ENCODE measurements at regions not wholly inside any gene's neighbourhood (a gene's known extent, or its start where the extent isn't known, plus 50 kb on each side); places are given as distances from the start of the nearest gene placed in this dataset.

DNA sequence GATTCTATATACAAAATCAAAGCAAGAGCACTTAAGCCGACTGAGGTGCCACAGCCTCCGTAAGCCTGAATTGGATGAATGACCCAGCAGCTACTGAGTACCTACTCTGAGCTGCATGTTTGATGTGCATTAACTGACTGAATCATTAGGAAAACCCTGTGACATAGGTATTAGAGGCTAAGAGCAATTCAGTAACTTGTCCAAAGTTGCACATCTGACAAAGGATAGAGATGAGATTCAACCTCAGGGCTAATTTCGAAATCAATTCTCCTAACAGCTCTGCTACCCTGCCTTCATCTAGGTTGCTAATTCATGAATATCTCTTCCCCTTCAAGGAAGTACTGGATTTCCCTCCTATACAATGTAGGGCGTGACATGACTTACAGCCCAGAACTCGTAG is 89.1 kb upstream of the GLIS3 start:
- TF ChIP-seq, protein P1, sequence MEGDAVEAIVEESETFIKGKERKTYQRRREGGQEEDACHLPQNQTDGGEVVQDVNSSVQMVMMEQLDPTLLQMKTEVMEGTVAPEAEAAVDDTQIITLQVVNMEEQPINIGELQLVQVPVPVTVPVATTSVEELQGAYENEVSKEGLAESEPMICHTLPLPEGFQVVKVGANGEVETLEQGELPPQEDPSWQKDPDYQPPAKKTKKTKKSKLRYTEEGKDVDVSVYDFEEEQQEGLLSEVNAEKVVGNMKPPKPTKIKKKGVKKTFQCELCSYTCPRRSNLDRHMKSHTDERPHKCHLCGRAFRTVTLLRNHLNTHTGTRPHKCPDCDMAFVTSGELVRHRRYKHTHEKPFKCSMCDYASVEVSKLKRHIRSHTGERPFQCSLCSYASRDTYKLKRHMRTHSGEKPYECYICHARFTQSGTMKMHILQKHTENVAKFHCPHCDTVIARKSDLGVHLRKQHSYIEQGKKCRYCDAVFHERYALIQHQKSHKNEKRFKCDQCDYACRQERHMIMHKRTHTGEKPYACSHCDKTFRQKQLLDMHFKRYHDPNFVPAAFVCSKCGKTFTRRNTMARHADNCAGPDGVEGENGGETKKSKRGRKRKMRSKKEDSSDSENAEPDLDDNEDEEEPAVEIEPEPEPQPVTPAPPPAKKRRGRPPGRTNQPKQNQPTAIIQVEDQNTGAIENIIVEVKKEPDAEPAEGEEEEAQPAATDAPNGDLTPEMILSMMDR (CRISPR knock-in tag; IDR thresholded peaks at IDR 0.05): no peak
- TF ChIP-seq, protein P2, sequence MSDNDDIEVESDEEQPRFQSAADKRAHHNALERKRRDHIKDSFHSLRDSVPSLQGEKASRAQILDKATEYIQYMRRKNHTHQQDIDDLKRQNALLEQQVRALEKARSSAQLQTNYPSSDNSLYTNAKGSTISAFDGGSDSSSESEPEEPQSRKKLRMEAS (IDR thresholded peaks at IDR 0.05): no peak
- TF ChIP-seq ARNTL (CRISPR knock-in tag; IDR thresholded peaks at IDR 0.05) (no peak), SMC3 (IDR thresholded peaks at IDR 0.05; ENCODE audit: low read length) (no peak), SRY (CRISPR knock-in tag; IDR thresholded peaks at IDR 0.05) (no peak), ZKSCAN1 (IDR thresholded peaks at IDR 0.05; ENCODE audit: low read length) (no peak), ZNF652 (CRISPR knock-in tag; IDR thresholded peaks at IDR 0.05; ENCODE audit: borderline replicate concordance, low read depth) (no peak), KLF15 (CRISPR knock-in tag; IDR thresholded peaks at IDR 0.05; ENCODE audit: borderline replicate concordance) (no peak), ZNF333 (CRISPR knock-in tag; IDR thresholded peaks at IDR 0.05; ENCODE audit: borderline replicate concordance) (no peak), ZNF850 (CRISPR knock-in tag; conservative IDR thresholded peaks at IDR 0.05) (no peak)
- TF ChIP-seq, protein P3, sequence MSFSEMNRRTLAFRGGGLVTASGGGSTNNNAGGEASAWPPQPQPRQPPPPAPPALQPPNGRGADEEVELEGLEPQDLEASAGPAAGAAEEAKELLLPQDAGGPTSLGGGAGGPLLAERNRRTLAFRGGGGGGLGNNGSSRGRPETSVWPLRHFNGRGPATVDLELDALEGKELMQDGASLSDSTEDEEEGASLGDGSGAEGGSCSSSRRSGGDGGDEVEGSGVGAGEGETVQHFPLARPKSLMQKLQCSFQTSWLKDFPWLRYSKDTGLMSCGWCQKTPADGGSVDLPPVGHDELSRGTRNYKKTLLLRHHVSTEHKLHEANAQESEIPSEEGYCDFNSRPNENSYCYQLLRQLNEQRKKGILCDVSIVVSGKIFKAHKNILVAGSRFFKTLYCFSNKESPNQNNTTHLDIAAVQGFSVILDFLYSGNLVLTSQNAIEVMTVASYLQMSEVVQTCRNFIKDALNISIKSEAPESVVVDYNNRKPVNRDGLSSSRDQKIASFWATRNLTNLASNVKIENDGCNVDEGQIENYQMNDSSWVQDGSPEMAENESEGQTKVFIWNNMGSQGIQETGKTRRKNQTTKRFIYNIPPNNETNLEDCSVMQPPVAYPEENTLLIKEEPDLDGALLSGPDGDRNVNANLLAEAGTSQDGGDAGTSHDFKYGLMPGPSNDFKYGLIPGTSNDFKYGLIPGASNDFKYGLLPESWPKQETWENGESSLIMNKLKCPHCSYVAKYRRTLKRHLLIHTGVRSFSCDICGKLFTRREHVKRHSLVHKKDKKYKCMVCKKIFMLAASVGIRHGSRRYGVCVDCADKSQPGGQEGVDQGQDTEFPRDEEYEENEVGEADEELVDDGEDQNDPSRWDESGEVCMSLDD (CRISPR knock-in tag; IDR thresholded peaks at IDR 0.05; ENCODE audit: borderline replicate concordance): no peak
- TF ChIP-seq, protein P4, sequence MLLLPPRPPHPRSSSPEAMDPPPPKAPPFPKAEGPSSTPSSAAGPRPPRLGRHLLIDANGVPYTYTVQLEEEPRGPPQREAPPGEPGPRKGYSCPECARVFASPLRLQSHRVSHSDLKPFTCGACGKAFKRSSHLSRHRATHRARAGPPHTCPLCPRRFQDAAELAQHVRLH (CRISPR knock-in tag; IDR thresholded peaks at IDR 0.05; ENCODE audit: borderline replicate concordance, low read depth): no peak

All from HepG2 (cell line).